ENCODE measurements at regions not wholly inside any gene's neighbourhood (a gene's known extent, or its start where the extent isn't known, plus 50 kb on each side); places are given as distances from the start of the nearest gene placed in this dataset.

- no peak for TF ChIP-seq SIN3A (IDR thresholded peaks at IDR 0.05; ENCODE audit: borderline replicate concordance, insufficient read depth, low read length)
- TF ChIP-seq FOXP2 (optimal IDR thresholded peaks at IDR 0.05; ENCODE audit: borderline replicate concordance, extremely low read depth, extremely low read length, insufficient read depth): no peak
- TF ChIP-seq TAF1 (IDR thresholded peaks at IDR 0.05; ENCODE audit: borderline replicate concordance, insufficient read depth, low read length): no peak
- no peak for TF ChIP-seq POLR2AphosphoS5 (IDR thresholded peaks at IDR 0.05; ENCODE audit: low read depth, low read length)
- TF ChIP-seq REST (IDR thresholded peaks at IDR 0.05; ENCODE audit: insufficient read depth in 1 of 2, low read depth in 2 of 2, low read length in 2 of 2): no peak
Measured at GRCh38 chr5:107103522-107103921, 567.2 kb downstream of the EFNA5 start.

GRCh38 chr5:107100121-107100520 lies 570.6 kb downstream of the EFNA5 start:
- no peak for TF ChIP-seq POLR2AphosphoS5 (IDR thresholded peaks at IDR 0.05; ENCODE audit: low read depth, low read length)
- no peak for TF ChIP-seq TAF1 (IDR thresholded peaks at IDR 0.05; ENCODE audit: borderline replicate concordance, insufficient read depth, low read length)
- TF ChIP-seq FOXP2 (optimal IDR thresholded peaks at IDR 0.05; ENCODE audit: borderline replicate concordance, extremely low read depth, extremely low read length, insufficient read depth): no peak
- no peak for TF ChIP-seq REST (IDR thresholded peaks at IDR 0.05; ENCODE audit: insufficient read depth in 1 of 2, low read depth in 2 of 2, low read length in 2 of 2)
- no peak for TF ChIP-seq SIN3A (IDR thresholded peaks at IDR 0.05; ENCODE audit: borderline replicate concordance, insufficient read depth, low read length)

- TF ChIP-seq SIN3A (IDR thresholded peaks at IDR 0.05; ENCODE audit: borderline replicate concordance, insufficient read depth, low read length) (no peak), FOXP2 (optimal IDR thresholded peaks at IDR 0.05; ENCODE audit: borderline replicate concordance, extremely low read depth, extremely low read length, insufficient read depth) (no peak), POLR2AphosphoS5 (IDR thresholded peaks at IDR 0.05; ENCODE audit: low read depth, low read length) (no peak), REST (IDR thresholded peaks at IDR 0.05; ENCODE audit: insufficient read depth in 1 of 2, low read depth in 2 of 2, low read length in 2 of 2) (no peak), TAF1 (IDR thresholded peaks at IDR 0.05; ENCODE audit: borderline replicate concordance, insufficient read depth, low read length) (no peak)
Measured at GRCh38 chr5:107099506-107099905, 571.2 kb downstream of the EFNA5 start.

GRCh38 chr5:107092695-107093094 lies 578.0 kb downstream of the EFNA5 start:
- TF ChIP-seq SIN3A (IDR thresholded peaks at IDR 0.05; ENCODE audit: borderline replicate concordance, insufficient read depth, low read length) (no peak), TAF1 (IDR thresholded peaks at IDR 0.05; ENCODE audit: borderline replicate concordance, insufficient read depth, low read length) (no peak), FOXP2 (optimal IDR thresholded peaks at IDR 0.05; ENCODE audit: borderline replicate concordance, extremely low read depth, extremely low read length, insufficient read depth) (no peak), REST (IDR thresholded peaks at IDR 0.05; ENCODE audit: insufficient read depth in 1 of 2, low read depth in 2 of 2, low read length in 2 of 2) (no peak), POLR2AphosphoS5 (IDR thresholded peaks at IDR 0.05; ENCODE audit: low read depth, low read length) (no peak)

- TF ChIP-seq FOXP2 (optimal IDR thresholded peaks at IDR 0.05; ENCODE audit: borderline replicate concordance, extremely low read depth, extremely low read length, insufficient read depth) (no peak), REST (IDR thresholded peaks at IDR 0.05; ENCODE audit: insufficient read depth in 1 of 2, low read depth in 2 of 2, low read length in 2 of 2) (no peak), SIN3A (IDR thresholded peaks at IDR 0.05; ENCODE audit: borderline replicate concordance, insufficient read depth, low read length) (no peak), POLR2AphosphoS5 (IDR thresholded peaks at IDR 0.05; ENCODE audit: low read depth, low read length) (no peak), TAF1 (IDR thresholded peaks at IDR 0.05; ENCODE audit: borderline replicate concordance, insufficient read depth, low read length) (no peak)
Measured at GRCh38 chr5:107090506-107090905, 580.2 kb downstream of the EFNA5 start.

Data from PFSK-1 (cell line).